ES-I3 (cell line): ENCODE measurements at regions not wholly inside any gene's neighbourhood (a gene's known extent, or its start where the extent isn't known, plus 50 kb on each side); places are given as distances from the start of the nearest gene placed in this dataset.

ENCODE experiments used
- H3K36me3 ChIP-seq: 2 replicates; pipeline ENCODE4 v1.6.1; 2013; ENCODE audit warnings: mild to moderate bottlenecking, low read length, control low read depth, moderate library complexity; ENCODE audit not compliant: insufficient read depth
- H3K4me1 ChIP-seq: 2 replicates; pipeline ENCODE4 v1.6.1; 2013; ENCODE audit warnings: mild to moderate bottlenecking, control low read depth, low read length; ENCODE audit not compliant: insufficient read depth
- H3K9ac ChIP-seq: 2 replicates; pipeline ENCODE4 v1.6.1; 2013; ENCODE audit warnings: low read depth, mild to moderate bottlenecking, low read length, moderate library complexity
- H3K9me3 ChIP-seq: 2 replicates; pipeline ENCODE4 v1.6.1; 2013; ENCODE audit warnings: mild to moderate bottlenecking, low read length, moderate library complexity; ENCODE audit not compliant: control insufficient read depth, insufficient read depth

GRCh38 chr5:167180906-167181305, 1110.5 kb upstream of the WWC1 start:
- Histone ChIP-seq H3K9me3 (no peaks in the 10 kb centered on the region), H3K36me3 (no peaks in the 10 kb centered on the region), H3K9ac (no peak overlapping the region), H3K4me1 (no peaks in the 10 kb centered on the region)

- Histone ChIP-seq H3K4me1 (0 out of 2 replicates have a peak, but pooled peaks cover 6% of the 10 kb centered on the region), H3K9me3 (no peaks in the 10 kb centered on the region), H3K9ac (no peak overlapping the region), H3K36me3 (no peaks in the 10 kb centered on the region; the same call in 1 of the 2 replicates)
These were observed 1085.6 kb upstream of the WWC1 start for GRCh38 chr5:167205881-167206280.

GRCh38 chr5:167207081-167207480, 1084.4 kb upstream of the WWC1 start:
- Histone ChIP-seq H3K9ac (no peak overlapping the region), H3K9me3 (no peaks in the 10 kb centered on the region), H3K4me1 (0 out of 2 replicates have a peak, but pooled peaks cover 6% of the 10 kb centered on the region), H3K36me3 (no peaks in the 10 kb centered on the region; the same call in 1 of the 2 replicates)

- H3K9me3 ChIP-seq: no peaks in the 10 kb centered on the region
- H3K9ac ChIP-seq: no peak overlapping the region
- 0 out of 2 replicates have a peak, but pooled peaks cover 6% of the 10 kb centered on the region for H3K4me1 ChIP-seq
- H3K36me3 ChIP-seq: no peaks in the 10 kb centered on the region; the same call in 1 of the 2 replicates
These were observed 1082.5 kb upstream of the WWC1 start for GRCh38 chr5:167208911-167209310.

- Histone ChIP-seq H3K9ac (no peak overlapping the region), H3K36me3 (no peaks in the 10 kb centered on the region), H3K9me3 (no peaks in the 10 kb centered on the region), H3K4me1 (peaks cover 22% of the 10 kb centered on the region)
These were observed 1074.2 kb upstream of the WWC1 start for GRCh38 chr5:167217097-167217743.

GRCh38 chr5:167219298-167219697, 1072.1 kb upstream of the WWC1 start:
- H3K9me3 ChIP-seq: no peaks in the 10 kb centered on the region
- no peak overlapping the region for H3K9ac ChIP-seq
- no peaks in the 10 kb centered on the region for H3K36me3 ChIP-seq
- H3K4me1 ChIP-seq: peaks cover 22% of the 10 kb centered on the region

GRCh38 chr5:167226386-167226785, 1065.1 kb upstream of the WWC1 start:
- Histone ChIP-seq H3K36me3 (no peaks in the 10 kb centered on the region), H3K9me3 (no peaks in the 10 kb centered on the region), H3K4me1 (no peaks in the 10 kb centered on the region), H3K9ac (no peak overlapping the region)

GRCh38 chr5:167228134-167228533, 1063.3 kb upstream of the WWC1 start:
- Histone ChIP-seq H3K4me1 (no peaks in the 10 kb centered on the region), H3K9me3 (no peaks in the 10 kb centered on the region), H3K9ac (no peak overlapping the region), H3K36me3 (no peaks in the 10 kb centered on the region)

- Histone ChIP-seq H3K9ac (no peak overlapping the region), H3K4me1 (no peaks in the 10 kb centered on the region), H3K36me3 (no peaks in the 10 kb centered on the region), H3K9me3 (no peaks in the 10 kb centered on the region)
These were observed 1061.7 kb upstream of the WWC1 start for GRCh38 chr5:167229751-167230150.

GRCh38 chr5:167230414-167230813, 1061.0 kb upstream of the WWC1 start:
- no peaks in the 10 kb centered on the region for H3K9me3 ChIP-seq
- H3K36me3 ChIP-seq: no peaks in the 10 kb centered on the region
- no peaks in the 10 kb centered on the region for H3K4me1 ChIP-seq
- no peak overlapping the region for H3K9ac ChIP-seq

GRCh38 chr5:167232675-167233311, 1058.7 kb upstream of the WWC1 start:
- Histone ChIP-seq H3K4me1 (no peaks in the 10 kb centered on the region), H3K9me3 (peaks cover 8% of the 10 kb centered on the region; the same call in 1 of the 2 replicates), H3K9ac (no peak overlapping the region), H3K36me3 (no peaks in the 10 kb centered on the region)

- H3K36me3 ChIP-seq: no peaks in the 10 kb centered on the region
- peaks cover 8% of the 10 kb centered on the region; the same call in 1 of the 2 replicates for H3K9me3 ChIP-seq
- H3K4me1 ChIP-seq: no peaks in the 10 kb centered on the region
- no peak overlapping the region for H3K9ac ChIP-seq
These were observed 1057.8 kb upstream of the WWC1 start for GRCh38 chr5:167233507-167234220.

GRCh38 chr5:167241436-167242067, 1049.9 kb upstream of the WWC1 start:
- Histone ChIP-seq H3K4me1 (no peaks in the 10 kb centered on the region; the same call in 1 of the 2 replicates), H3K9me3 (no peaks in the 10 kb centered on the region), H3K9ac (no peak overlapping the region), H3K36me3 (no peaks in the 10 kb centered on the region)

- H3K9me3 ChIP-seq: no peaks in the 10 kb centered on the region
- no peak overlapping the region for H3K9ac ChIP-seq
- H3K4me1 ChIP-seq: no peaks in the 10 kb centered on the region; the same call in 1 of the 2 replicates
- no peaks in the 10 kb centered on the region for H3K36me3 ChIP-seq
These were observed 1048.7 kb upstream of the WWC1 start for GRCh38 chr5:167242701-167243100.
